ENCODE measurements at regions not wholly inside any gene's neighbourhood (a gene's known extent, or its start where the extent isn't known, plus 50 kb on each side); places are given as distances from the start of the nearest gene placed in this dataset.
A peak's percentile ranks its signal among the peaks of the same experiment; 100 is the strongest.

- H3K4me3 ChIP-seq (ENCODE audit: low read depth, low read length) = no peak overlapping the region
- ChIA-PET POLR2A (no interaction called here), CTCF (interaction anchor here (0.6 to 5.8 kb wide), 5 partner anchors 13 to 656 kb away, joined by 3 to 39 read pairs (median 5); no protein-coding TSS in a partner anchor)
- TF ChIP-seq CTCF (IDR thresholded peaks at IDR 0.05; ENCODE audit: insufficient read depth, low read length, missing control alignments) = no peak
- no peak for DNase-seq (ENCODE audit: low read depth, low spot score)
Measured at GRCh38 chr2:196315388-196316049, 144.1 kb upstream of the STK17B start.

GRCh38 chr2:196316050-196316430 lies 144.7 kb upstream of the STK17B start:
- POLR2A ChIA-PET = no interaction called here
- CTCF ChIA-PET = interaction anchor here (0.6 to 5.8 kb wide), 6 partner anchors 14 to 656 kb away, joined by 3 to 39 read pairs (median 4); no protein-coding TSS in a partner anchor
- no peak overlapping the region for H3K4me3 ChIP-seq (ENCODE audit: low read depth, low read length)
- TF ChIP-seq CTCF (IDR thresholded peaks at IDR 0.05; ENCODE audit: insufficient read depth, low read length, missing control alignments) = no peak
- DNase-seq (ENCODE audit: low read depth, low spot score) = no peak

- no peak for DNase-seq (ENCODE audit: low read depth, low spot score)
- ChIA-PET POLR2A (no interaction called here), CTCF (interaction anchor here (1.2 to 5.8 kb wide), 4 partner anchors 11 to 21 kb away, joined by 4 to 39 read pairs (median 4); no protein-coding TSS in a partner anchor)
- no peak overlapping the region for H3K4me3 ChIP-seq (ENCODE audit: low read depth, low read length)
- no peak for TF ChIP-seq CTCF (IDR thresholded peaks at IDR 0.05; ENCODE audit: insufficient read depth, low read length, missing control alignments)
Measured at GRCh38 chr2:196318517-196319377, 147.4 kb upstream of the STK17B start.

- no peak for TF ChIP-seq CTCF (IDR thresholded peaks at IDR 0.05; ENCODE audit: insufficient read depth, low read length, missing control alignments)
- H3K4me3 ChIP-seq (ENCODE audit: low read depth, low read length) = no peak overlapping the region
- DNase-seq (ENCODE audit: low read depth, low spot score) = peak; percentile 42
- CTCF ChIA-PET = interaction anchor here (0.7 to 4.1 kb wide), 7 partner anchors 13 to 255 kb away, joined by 3 to 14 read pairs (median 6); partner anchors contain the start of gene DNAH7
- POLR2A ChIA-PET = interaction anchor here (0.7 kb wide), 1 partner anchor 12 kb away, joined by 3 read pairs; no protein-coding TSS in a partner anchor
Measured at GRCh38 chr2:196322973-196323810, 151.8 kb upstream of the STK17B start.

GRCh38 chr2:196324211-196324610 lies 152.8 kb upstream of the STK17B start:
- DNase-seq (ENCODE audit: low read depth, low spot score) = no peak
- TF ChIP-seq CTCF (IDR thresholded peaks at IDR 0.05; ENCODE audit: insufficient read depth, low read length, missing control alignments) = no peak
- ChIA-PET CTCF (interaction anchor here (2.3 to 4.1 kb wide), 3 partner anchors 12 to 245 kb away, joined by 10 to 14 read pairs (median 12); no protein-coding TSS in a partner anchor), POLR2A (no interaction called here)
- H3K4me3 ChIP-seq (ENCODE audit: low read depth, low read length) = no peak overlapping the region

Measured in AG04449 (cell line).